Stimulated activated CD4-positive, alpha-beta T cell treated with anti-CD3 and anti-CD28 coated beads, Interleukin-15, amount 100 ng/mL, for 24 hours (primary cell): ENCODE measurements at regions not wholly inside any gene's neighbourhood (a gene's known extent, or its start where the extent isn't known, plus 50 kb on each side); places are given as distances from the start of the nearest gene placed in this dataset.

ENCODE experiments used
- DNase-seq: peaks from one replicate; pipeline ENCODE4 v3.0.0-alpha.2; 2020

GRCh38 chr18:42137693-42138375, 182.8 kb downstream of the PIK3C3 start:
- no peak for DNase-seq

- DNase-seq = no peak
Measured at GRCh38 chr18:42141439-42141838, 186.4 kb downstream of the PIK3C3 start.

GRCh38 chr18:42155024-42155423, 200.0 kb downstream of the PIK3C3 start:
- no peak for DNase-seq

- no peak for DNase-seq
Measured at GRCh38 chr18:42156281-42156680, 201.2 kb downstream of the PIK3C3 start.

- DNase-seq = no peak
Measured at GRCh38 chr18:42157420-42157819, 202.4 kb downstream of the PIK3C3 start.

- DNase-seq = no peak
Measured at GRCh38 chr18:42157878-42158277, 202.8 kb downstream of the PIK3C3 start.

- no peak for DNase-seq
Measured at GRCh38 chr18:42159146-42159545, 204.1 kb downstream of the PIK3C3 start.

GRCh38 chr18:42163321-42163720, 208.3 kb downstream of the PIK3C3 start:
- DNase-seq = no peak

- DNase-seq = no peak
Measured at GRCh38 chr18:42164556-42164955, 209.5 kb downstream of the PIK3C3 start.

- no peak for DNase-seq
Measured at GRCh38 chr18:42165922-42166513, 211.0 kb downstream of the PIK3C3 start.

- DNase-seq = no peak
Measured at GRCh38 chr18:42168487-42168886, 213.5 kb downstream of the PIK3C3 start.

- DNase-seq = no peak
Measured at GRCh38 chr18:42168907-42169306, 213.9 kb downstream of the PIK3C3 start.

- DNase-seq = no peak
Measured at GRCh38 chr18:42174909-42175308, 219.9 kb downstream of the PIK3C3 start.

GRCh38 chr18:42176599-42176998, 221.6 kb downstream of the PIK3C3 start:
- DNase-seq = no peak

- no peak for DNase-seq
Measured at GRCh38 chr18:42177390-42177789, 222.4 kb downstream of the PIK3C3 start.

- no peak for DNase-seq
Measured at GRCh38 chr18:42178376-42179080, 223.5 kb downstream of the PIK3C3 start.

GRCh38 chr18:42179542-42180121, 224.6 kb downstream of the PIK3C3 start:
- DNase-seq = no peak

GRCh38 chr18:42181474-42181873, 226.4 kb downstream of the PIK3C3 start:
- DNase-seq = no peak

- DNase-seq = no peak
Measured at GRCh38 chr18:42182728-42183700, 228.0 kb downstream of the PIK3C3 start.

- no peak for DNase-seq
Measured at GRCh38 chr18:42183746-42184145, 228.7 kb downstream of the PIK3C3 start.

- DNase-seq = no peak
Measured at GRCh38 chr18:42184685-42185477, 229.8 kb downstream of the PIK3C3 start.

GRCh38 chr18:42185486-42185885, 230.5 kb downstream of the PIK3C3 start:
- no peak for DNase-seq
